ENCODE measurements at regions not wholly inside any gene's neighbourhood (a gene's known extent, or its start where the extent isn't known, plus 50 kb on each side); places are given as distances from the start of the nearest gene placed in this dataset.

DNA sequence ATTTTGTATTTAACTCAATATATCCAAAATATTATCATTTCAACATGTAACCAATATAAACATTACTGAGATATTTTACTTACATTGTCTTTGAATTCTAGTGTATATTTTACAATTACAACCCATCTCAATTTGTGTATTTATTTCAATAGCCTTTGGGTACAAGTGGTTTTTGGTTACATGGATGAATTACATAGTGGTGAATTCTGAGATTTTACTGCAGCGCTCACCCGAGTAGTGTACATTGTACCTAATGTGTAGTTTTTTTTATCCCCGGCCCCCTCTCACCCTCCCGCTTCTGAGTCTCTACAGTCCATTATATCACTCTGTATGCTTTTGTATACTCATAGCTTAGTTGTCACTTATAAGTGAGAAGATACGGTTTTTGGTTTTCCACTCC is 117.0 kb upstream of the GALNT2 start:
- H3K4me2 ChIP-seq (replicated peaks; ENCODE audit: low read depth, low read length, poor library complexity, severe bottlenecking): no peak overlapping the region
- no peak overlapping the region for H3K9ac ChIP-seq (ENCODE audit: low read length)
- H3K79me2 ChIP-seq (ENCODE audit: control insufficient read depth, insufficient read depth, low read length): no peaks in the 10 kb centered on the region
- H3K36me3 ChIP-seq (replicated peaks in 1 of 2; ENCODE audit: control extremely low read depth in 1 of 2, control insufficient read depth in 1 of 2, extremely low read depth in 1 of 2, insufficient read depth in 2 of 2, low read length in 1 of 2): no peaks in the 10 kb centered on the region
- no peak overlapping the region for H2AFZ ChIP-seq (ENCODE audit: insufficient read depth, low read depth, low read length, poor library complexity, severe bottlenecking)
- ChIA-PET POLR2A (no interaction called here), CTCF (no interaction called here)
- intact Hi-C loops (cut with micrococcal nuclease): no loop called here
- no peak overlapping the region for H3K27ac ChIP-seq (ENCODE audit: low read length in 2 of 2)
- no peak overlapping the region for H3K27ac Mint-ChIP-seq
- H3K4me3 Mint-ChIP-seq: no peak overlapping the region
- no peak for ATAC-seq (ENCODE audit: low read depth)
- H3K27me3 Mint-ChIP-seq: peaks cover 9% of the 10 kb centered on the region
- H3K9me3 Mint-ChIP-seq (ENCODE audit: insufficient read depth): no peaks in the 10 kb centered on the region
- no peaks in the 10 kb centered on the region for H3K9me3 ChIP-seq (ENCODE audit: control extremely low read depth in 1 of 3, control insufficient read depth in 2 of 3, insufficient read depth in 1 of 3, low read length in 2 of 3)
- no peak for DNase-seq
- no peak for TF ChIP-seq EZH2 (IDR thresholded peaks at IDR 0.05; ENCODE audit: borderline replicate concordance, insufficient read depth, low read depth, low read length, poor library complexity, severe bottlenecking)
- TF ChIP-seq, protein P1, sequence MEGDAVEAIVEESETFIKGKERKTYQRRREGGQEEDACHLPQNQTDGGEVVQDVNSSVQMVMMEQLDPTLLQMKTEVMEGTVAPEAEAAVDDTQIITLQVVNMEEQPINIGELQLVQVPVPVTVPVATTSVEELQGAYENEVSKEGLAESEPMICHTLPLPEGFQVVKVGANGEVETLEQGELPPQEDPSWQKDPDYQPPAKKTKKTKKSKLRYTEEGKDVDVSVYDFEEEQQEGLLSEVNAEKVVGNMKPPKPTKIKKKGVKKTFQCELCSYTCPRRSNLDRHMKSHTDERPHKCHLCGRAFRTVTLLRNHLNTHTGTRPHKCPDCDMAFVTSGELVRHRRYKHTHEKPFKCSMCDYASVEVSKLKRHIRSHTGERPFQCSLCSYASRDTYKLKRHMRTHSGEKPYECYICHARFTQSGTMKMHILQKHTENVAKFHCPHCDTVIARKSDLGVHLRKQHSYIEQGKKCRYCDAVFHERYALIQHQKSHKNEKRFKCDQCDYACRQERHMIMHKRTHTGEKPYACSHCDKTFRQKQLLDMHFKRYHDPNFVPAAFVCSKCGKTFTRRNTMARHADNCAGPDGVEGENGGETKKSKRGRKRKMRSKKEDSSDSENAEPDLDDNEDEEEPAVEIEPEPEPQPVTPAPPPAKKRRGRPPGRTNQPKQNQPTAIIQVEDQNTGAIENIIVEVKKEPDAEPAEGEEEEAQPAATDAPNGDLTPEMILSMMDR (IDR thresholded peaks at IDR 0.05): no peak
- no peaks in the 10 kb centered on the region for H3K4me1 ChIP-seq (ENCODE audit: control insufficient read depth in 2 of 2, insufficient read depth in 2 of 2, low read length in 2 of 2)
- H3K4me3 ChIP-seq (ENCODE audit: control extremely low read depth in 1 of 5, extremely low read depth in 1 of 5, insufficient read depth in 1 of 5, low read depth in 2 of 5, low read length in 4 of 5): no peak overlapping the region
- H3K27me3 ChIP-seq (replicated peaks in 1 of 4; ENCODE audit: control extremely low read depth in 1 of 4, control insufficient read depth in 3 of 4, insufficient read depth in 4 of 4, low read length in 3 of 4): peaks cover 0 to 3% (median under 1%) of the 10 kb centered on the region in 4 experiments
- no CpG with 5 or more reads among the region's 5 CpGs for WGBS (ENCODE audit: insufficient coverage)
- peaks cover 9% of the 10 kb centered on the region for H3K4me1 Mint-ChIP-seq
- H4K20me1 ChIP-seq (ENCODE audit: control insufficient read depth, insufficient read depth, low read length, poor library complexity, severe bottlenecking): no peaks in the 10 kb centered on the region

DNA sequence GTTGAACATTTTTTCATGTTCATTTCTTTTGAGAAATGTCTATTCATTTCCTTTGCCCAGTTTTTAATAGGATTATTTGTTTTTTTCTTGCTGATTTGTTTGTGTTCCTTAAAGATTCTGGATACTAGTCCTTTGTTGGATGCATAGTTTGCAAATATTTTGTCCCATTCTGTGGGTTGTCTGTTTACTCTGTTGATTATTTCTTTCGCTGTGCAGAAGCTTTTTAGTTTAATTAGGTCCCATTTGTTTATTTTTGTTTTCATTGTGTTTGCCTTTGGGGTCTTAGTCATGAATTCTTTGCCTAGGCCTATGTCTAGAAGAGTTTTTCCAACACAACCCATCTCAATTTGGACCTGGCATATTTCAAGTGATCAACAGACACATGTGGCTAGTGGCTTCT is 116.1 kb upstream of the GALNT2 start:
- ATAC-seq (ENCODE audit: low read depth): no peak
- Histone ChIP-seq H3K9me3 (ENCODE audit: control extremely low read depth in 1 of 3, control insufficient read depth in 2 of 3, insufficient read depth in 1 of 3, low read length in 2 of 3) (no peaks in the 10 kb centered on the region), H3K9ac (ENCODE audit: low read length) (no peak overlapping the region), H3K4me1 (ENCODE audit: control insufficient read depth in 2 of 2, insufficient read depth in 2 of 2, low read length in 2 of 2) (no peaks in the 10 kb centered on the region), H3K4me3 (ENCODE audit: control extremely low read depth in 1 of 5, extremely low read depth in 1 of 5, insufficient read depth in 1 of 5, low read depth in 2 of 5, low read length in 4 of 5) (no peak overlapping the region), H3K36me3 (replicated peaks in 1 of 2; ENCODE audit: control extremely low read depth in 1 of 2, control insufficient read depth in 1 of 2, extremely low read depth in 1 of 2, insufficient read depth in 2 of 2, low read length in 1 of 2) (no peaks in the 10 kb centered on the region), H3K27me3 (replicated peaks in 1 of 4; ENCODE audit: control extremely low read depth in 1 of 4, control insufficient read depth in 3 of 4, insufficient read depth in 4 of 4, low read length in 3 of 4) (peaks cover 0 to 3% (median under 1%) of the 10 kb centered on the region in 4 experiments), H3K79me2 (ENCODE audit: control insufficient read depth, insufficient read depth, low read length) (no peaks in the 10 kb centered on the region), H2AFZ (ENCODE audit: insufficient read depth, low read depth, low read length, poor library complexity, severe bottlenecking) (no peak overlapping the region), H3K27ac (ENCODE audit: low read length in 2 of 2) (no peak overlapping the region), H3K4me2 (replicated peaks; ENCODE audit: low read depth, low read length, poor library complexity, severe bottlenecking) (no peak overlapping the region), H4K20me1 (ENCODE audit: control insufficient read depth, insufficient read depth, low read length, poor library complexity, severe bottlenecking) (no peaks in the 10 kb centered on the region)
- Mint-ChIP-seq H3K4me3 (no peak overlapping the region), H3K9me3 (ENCODE audit: insufficient read depth) (no peaks in the 10 kb centered on the region), H3K27ac (no peak overlapping the region), H3K27me3 (peaks cover 9% of the 10 kb centered on the region), H3K4me1 (peaks cover 9% of the 10 kb centered on the region)
- intact Hi-C loops (cut with micrococcal nuclease): no loop called here
- ChIA-PET POLR2A (no interaction called here), CTCF (no interaction called here)
- no peak for TF ChIP-seq EZH2 (IDR thresholded peaks at IDR 0.05; ENCODE audit: borderline replicate concordance, insufficient read depth, low read depth, low read length, poor library complexity, severe bottlenecking)
- TF ChIP-seq, protein P1 (IDR thresholded peaks at IDR 0.05): no peak
- DNase-seq: no peak
- WGBS (ENCODE audit: insufficient coverage): no CpG with 5 or more reads among the region's 1 CpG

Measured in B cell (primary cell).